SK-N-MC (cell line): ENCODE measurements at regions not wholly inside any gene's neighbourhood (a gene's known extent, or its start where the extent isn't known, plus 50 kb on each side); places are given as distances from the start of the nearest gene placed in this dataset.

Experiments used
- EZH2 ChIP-seq: fragments of 200-600 bp; sonication (generic); IDR thresholded peaks from one replicate; pipeline ENCODE4 v1.6.1; 2017; ENCODE audit warnings: antibody characterized with exemption
- POLR2AphosphoS5 ChIP-seq: IDR thresholded peaks from 2 replicates; pipeline ENCODE4 v1.6.1; 2012; ENCODE audit warnings: mild to moderate bottlenecking, low read depth, low read length, borderline replicate concordance

DNA sequence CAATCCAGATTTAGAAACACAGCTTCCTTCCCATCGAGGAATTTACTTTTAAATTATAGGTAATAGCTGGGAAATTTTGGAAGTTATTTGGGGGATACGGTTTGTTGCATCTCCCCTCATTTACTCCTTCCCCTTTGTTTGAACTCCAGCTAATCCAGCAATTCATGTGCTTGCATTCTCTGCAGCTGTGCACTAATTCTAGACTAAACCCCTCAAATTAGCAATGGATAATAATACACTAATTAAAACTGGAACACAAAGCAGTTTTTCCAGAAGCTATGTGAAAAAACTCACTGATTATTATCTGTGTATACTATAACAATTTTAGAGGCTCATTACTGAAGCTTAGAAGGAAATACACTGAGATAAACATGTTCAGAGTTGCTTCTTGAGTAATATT, 751.2 kb upstream of the ZNF608 start:
- TF ChIP-seq POLR2AphosphoS5, result no peak
- TF ChIP-seq EZH2, result no peak
